Activated T-cell treated with anti-CD3 and anti-CD28 coated beads, Interleukin-2, amount 50 U/mL, for 72 hours (primary cell): ENCODE measurements at regions not wholly inside any gene's neighbourhood (a gene's known extent, or its start where the extent isn't known, plus 50 kb on each side); places are given as distances from the start of the nearest gene placed in this dataset.
A peak's percentile ranks its signal among the peaks of the same experiment; 100 is the strongest.
"Not testable (repeated sequence)": the region's sequence is repeated elsewhere in the genome, so short reads cannot be mapped to it uniquely, and the experiment has no call there.

Experiments used
- ATAC-seq, 2 donors: fragments of 150-1000 bp; cut with Tn5 transposase; replicated peaks in 1 of 2; 2 replicates each; pipeline ENCODE4 v1.10.0; 2021; ENCODE audit warnings: moderate library complexity in 2 of 2, mild to moderate bottlenecking in 1 of 2
- DNase-seq, 2 donors: peaks; one replicate each; pipeline ENCODE4 v3.0.0; 2021 to 2022; ENCODE audit warnings: mixed read lengths in 1 of 2
- H3K27ac Mint-ChIP-seq: one replicate; pipeline ENCODE4 v1.8.0; 2022; ENCODE audit warnings: mild to moderate bottlenecking, moderate library complexity, mixed read lengths
- H3K27me3 Mint-ChIP-seq: one replicate; pipeline ENCODE4 v1.8.0; 2022; ENCODE audit warnings: low read depth, mixed read lengths
- H3K36me3 Mint-ChIP-seq, 2 donors: one replicate each; pipeline ENCODE4 v1.8.0; 2022; ENCODE audit warnings: mixed read lengths in 2 of 2, mild to moderate bottlenecking in 1 of 2; ENCODE audit not compliant: insufficient read depth in 2 of 2
- H3K4me1 Mint-ChIP-seq: one replicate; pipeline ENCODE4 v1.8.0; 2022; ENCODE audit warnings: low read depth, mixed read lengths
- H3K4me3 Mint-ChIP-seq, 2 donors: one replicate each; pipeline ENCODE4 v1.8.0; 2022; ENCODE audit warnings: mild to moderate bottlenecking in 2 of 2, mixed read lengths in 2 of 2, moderate library complexity in 2 of 2
- H3K9me3 Mint-ChIP-seq, 2 donors: one replicate each; pipeline ENCODE4 v1.8.0; 2022; ENCODE audit warnings: mixed read lengths in 2 of 2

DNA sequence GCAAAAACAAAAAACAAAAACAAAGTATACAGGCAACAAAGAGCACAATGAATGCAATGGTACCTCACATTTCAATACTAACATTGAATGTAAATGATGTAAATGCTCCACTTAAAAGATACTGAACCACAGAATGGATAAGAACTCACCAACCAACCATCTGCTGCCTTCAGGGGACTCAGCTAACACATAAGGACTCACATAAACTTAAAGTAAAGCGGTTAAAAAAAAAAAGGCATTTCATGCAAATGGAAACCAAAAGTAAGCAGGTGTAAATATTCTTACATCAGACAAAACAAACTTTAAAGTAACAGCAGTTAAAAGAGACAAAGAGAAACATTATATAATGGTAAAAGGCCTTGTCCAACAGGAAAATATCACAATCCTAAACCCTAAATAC lies 156.1 kb downstream of the LTN1 start:
- not testable (repeated sequence) for H3K27me3 Mint-ChIP-seq, H3K36me3 Mint-ChIP-seq, ATAC-seq, H3K9me3 Mint-ChIP-seq
- peak; percentile 8 to 11 for DNase-seq
- Mint-ChIP-seq H3K27ac (peak overlapping the region; percentile 100), H3K4me3 (peak overlapping the region; percentile 81 to 98), H3K4me1 (peaks cover 63% of the 10 kb centered on the region)

DNA sequence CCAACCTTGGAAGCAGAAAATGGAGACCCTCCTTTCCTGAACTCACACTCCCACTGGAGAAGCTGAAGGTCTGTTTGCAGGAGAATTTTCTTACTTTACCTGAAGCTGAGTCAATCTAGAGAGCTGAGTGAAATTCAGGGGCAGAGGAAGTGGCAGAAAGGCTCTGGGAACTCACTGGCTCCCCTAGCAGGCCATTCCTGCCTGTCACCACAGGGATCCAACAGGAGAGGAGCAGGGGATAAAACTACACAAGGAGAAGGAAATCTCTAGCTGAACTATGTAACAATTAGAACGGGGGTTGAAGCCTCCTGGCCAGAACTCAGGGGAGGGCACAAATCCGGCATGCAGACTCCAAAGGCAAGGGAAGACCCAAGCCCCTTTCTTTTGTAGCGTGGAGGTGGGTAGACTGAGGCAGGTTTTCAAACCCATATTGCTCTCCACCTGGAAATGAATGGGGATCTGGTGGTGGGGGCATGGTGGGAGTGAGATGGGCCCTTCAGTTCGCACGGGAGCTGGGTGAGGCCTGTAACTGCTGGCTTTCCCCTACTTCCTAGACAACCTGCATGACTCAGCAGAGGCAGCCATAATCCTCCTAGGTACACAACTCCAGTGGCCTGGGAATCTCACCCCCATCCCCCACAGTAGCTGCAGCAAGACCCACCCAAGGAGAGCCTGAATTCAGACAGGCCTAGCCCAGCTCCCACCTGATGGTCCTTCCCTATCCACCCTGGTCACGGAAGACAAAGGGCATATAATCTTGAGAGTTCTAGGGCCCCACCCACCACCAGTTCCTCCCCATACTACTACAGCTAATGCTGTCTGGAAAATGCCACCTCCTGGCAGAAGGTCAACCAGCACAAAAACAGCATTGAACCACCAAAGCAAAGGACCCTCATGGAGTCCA lies 158.1 kb downstream of the LTN1 start:
- peaks cover 3 to 4% of the 10 kb centered on the region in 2 donors for H3K9me3 Mint-ChIP-seq
- H3K4me3 Mint-ChIP-seq: peak overlapping the region; percentile 12 to 98
- peak overlapping the region; percentile 81 for H3K27ac Mint-ChIP-seq
- H3K36me3 Mint-ChIP-seq: peaks cover 1 to 9% of the 10 kb centered on the region in 2 donors
- DNase-seq (no peak), ATAC-seq (no peak)
- H3K4me1 Mint-ChIP-seq: peaks cover 68% of the 10 kb centered on the region
- no peaks in the 10 kb centered on the region for H3K27me3 Mint-ChIP-seq

DNA sequence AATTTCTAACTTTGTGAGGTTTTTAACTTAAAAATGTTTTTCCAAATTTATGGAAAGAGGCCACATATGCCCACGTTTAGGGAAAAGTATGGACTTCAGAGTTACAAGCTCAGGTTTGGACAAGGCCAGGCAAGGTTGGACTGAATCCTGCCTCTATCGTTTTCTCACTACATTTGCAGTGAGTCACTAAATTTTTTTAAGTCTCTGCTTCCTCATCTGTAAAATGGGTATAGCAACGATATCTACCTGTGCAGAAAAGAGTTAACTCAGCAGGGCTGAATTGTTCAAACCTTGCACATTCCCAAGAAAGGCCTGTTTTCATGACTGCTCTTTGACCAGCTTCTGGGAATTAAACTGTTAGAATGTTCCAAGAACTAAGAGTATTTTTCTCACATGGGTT lies 159.1 kb downstream of the LTN1 start:
- Mint-ChIP-seq H3K27ac (peak overlapping the region; percentile 29), H3K27me3 (no peaks in the 10 kb centered on the region)

DNA sequence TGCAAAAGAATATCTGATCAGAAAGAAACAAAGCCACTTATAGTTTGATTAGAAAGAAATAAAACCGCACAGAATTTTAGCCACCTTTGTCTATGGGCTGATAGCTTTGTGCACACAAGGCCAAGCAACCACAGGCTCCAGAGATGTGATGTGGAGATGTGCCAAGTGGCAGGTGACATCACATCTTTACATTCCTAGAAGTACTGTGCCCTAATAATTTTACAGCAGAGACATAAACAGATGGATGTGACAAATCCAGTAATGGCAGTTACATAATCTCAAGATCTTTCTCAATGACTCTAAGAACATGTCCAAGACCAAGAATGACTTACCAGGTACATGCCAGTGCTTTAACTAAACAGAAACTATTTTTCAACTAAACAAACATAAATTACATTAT lies 159.5 kb downstream of the LTN1 start:
- no peak for ATAC-seq
- no peak for DNase-seq
- peak overlapping the region in 1 of 2 donors; percentile 78 for H3K4me3 Mint-ChIP-seq
- peak overlapping the region; percentile 29 for H3K27ac Mint-ChIP-seq
- H3K27me3 Mint-ChIP-seq: no peaks in the 10 kb centered on the region
- H3K9me3 Mint-ChIP-seq: peaks cover 0 to 3% of the 10 kb centered on the region in 2 donors
- peaks cover 1 to 8% of the 10 kb centered on the region in 2 donors for H3K36me3 Mint-ChIP-seq
- peaks cover 68% of the 10 kb centered on the region for H3K4me1 Mint-ChIP-seq

More for the DNA sequence above, 159.1 kb downstream of the LTN1 start:
- Mint-ChIP-seq H3K4me1 (peaks cover 68% of the 10 kb centered on the region), H3K9me3 (peaks cover 1 to 3% of the 10 kb centered on the region in 2 donors), H3K4me3 (peak overlapping the region in 1 of 2 donors; percentile 78), H3K36me3 (peaks cover 1 to 8% of the 10 kb centered on the region in 2 donors)
- DNase-seq (no peak), ATAC-seq (no peak)

DNA sequence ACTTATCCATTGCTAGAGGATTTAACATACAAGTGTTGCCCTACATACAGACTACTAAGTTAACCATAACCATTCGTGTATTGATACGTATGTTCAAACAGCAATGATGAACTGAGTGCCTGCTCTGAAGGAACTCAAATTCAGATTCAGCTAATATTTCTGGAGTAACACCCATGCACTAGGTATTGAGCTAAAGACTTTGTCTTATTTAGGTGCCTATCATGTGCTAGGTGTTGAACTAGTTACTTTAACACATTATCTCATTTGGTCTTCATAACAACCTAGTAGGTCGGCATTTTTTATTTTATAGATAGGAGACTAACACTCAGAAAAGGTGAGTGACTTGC lies 160.0 kb downstream of the LTN1 start:
- Mint-ChIP-seq H3K9me3 (peaks cover 0 to 3% of the 10 kb centered on the region in 2 donors), H3K27ac (peak overlapping the region; percentile 88), H3K36me3 (peaks cover 1 to 7% of the 10 kb centered on the region in 2 donors), H3K4me1 (peaks cover 65% of the 10 kb centered on the region), H3K27me3 (no peaks in the 10 kb centered on the region), H3K4me3 (peak overlapping the region; percentile 53 to 78)
- peak in 1 of 2 donors; percentile 12 for ATAC-seq
- DNase-seq: no peak

DNA sequence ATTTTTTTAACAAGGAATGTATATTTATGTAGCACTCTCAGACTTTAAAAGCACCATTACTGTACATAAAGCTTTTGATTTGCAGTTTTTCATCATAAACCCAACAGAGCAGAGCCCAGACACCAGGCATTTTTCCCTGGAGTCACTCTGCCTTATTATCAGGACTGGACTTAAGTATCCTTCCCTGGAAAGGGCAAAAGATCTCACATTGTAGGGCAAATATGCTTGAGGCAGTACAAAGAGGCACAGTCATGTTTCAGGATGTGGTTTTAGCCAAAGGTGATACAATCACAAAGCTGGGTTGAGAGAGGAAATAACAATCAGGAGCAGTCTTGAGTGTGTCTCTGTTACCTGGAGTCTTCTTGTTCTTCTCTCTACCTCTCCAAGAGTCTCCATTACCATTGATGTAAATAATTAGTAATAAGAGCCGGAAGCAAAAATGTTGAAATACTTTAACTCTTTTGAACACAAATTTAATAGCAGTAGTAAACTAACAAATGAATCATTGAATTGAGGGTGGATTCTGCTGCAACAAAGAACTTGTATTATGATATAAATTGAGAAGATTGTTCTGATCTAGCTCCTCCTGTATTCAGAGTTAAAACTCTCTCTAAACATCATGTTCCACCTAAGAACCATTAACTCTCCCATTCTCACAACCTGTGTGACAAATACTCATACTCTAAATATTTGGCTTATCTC lies 160.5 kb downstream of the LTN1 start:
- H3K27ac Mint-ChIP-seq: peak overlapping the region; percentile 88
- H3K27me3 Mint-ChIP-seq: no peaks in the 10 kb centered on the region
- peaks cover 60% of the 10 kb centered on the region for H3K4me1 Mint-ChIP-seq
- DNase-seq (peak; percentile 7 to 40), ATAC-seq (peak; percentile 95 to 97)
- peak overlapping the region; percentile 53 to 78 for H3K4me3 Mint-ChIP-seq
- peaks cover 1 to 7% of the 10 kb centered on the region in 2 donors for H3K36me3 Mint-ChIP-seq
- peaks cover 0 to 3% of the 10 kb centered on the region in 2 donors for H3K9me3 Mint-ChIP-seq

DNA sequence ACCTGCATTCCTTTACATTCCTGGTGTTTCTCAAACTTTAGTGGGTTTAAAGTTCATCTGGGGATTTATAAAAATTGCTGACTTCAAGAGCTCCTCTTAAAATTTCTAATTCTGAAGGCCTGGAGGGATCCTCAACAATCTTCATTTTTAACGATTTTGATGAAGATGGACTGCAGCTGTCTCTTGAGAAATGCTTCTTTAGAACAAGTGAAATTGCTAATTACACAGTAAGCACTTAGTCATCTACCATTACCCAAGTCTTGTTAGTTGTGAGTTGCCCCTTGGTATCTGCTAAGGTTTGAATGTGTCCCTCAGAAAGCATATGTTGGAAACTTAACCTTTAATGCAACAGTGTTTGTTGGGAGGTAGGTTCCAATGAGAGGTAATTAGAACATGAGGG lies 163.7 kb downstream of the LTN1 start:
- Mint-ChIP-seq H3K9me3 (peaks cover 0 to 3% of the 10 kb centered on the region in 2 donors), H3K36me3 (peaks cover 1 to 3% of the 10 kb centered on the region in 2 donors), H3K4me3 (no peak overlapping the region), H3K27me3 (no peaks in the 10 kb centered on the region), H3K27ac (no peak overlapping the region), H3K4me1 (peaks cover 28% of the 10 kb centered on the region)
- DNase-seq (no peak), ATAC-seq (no peak)

DNA sequence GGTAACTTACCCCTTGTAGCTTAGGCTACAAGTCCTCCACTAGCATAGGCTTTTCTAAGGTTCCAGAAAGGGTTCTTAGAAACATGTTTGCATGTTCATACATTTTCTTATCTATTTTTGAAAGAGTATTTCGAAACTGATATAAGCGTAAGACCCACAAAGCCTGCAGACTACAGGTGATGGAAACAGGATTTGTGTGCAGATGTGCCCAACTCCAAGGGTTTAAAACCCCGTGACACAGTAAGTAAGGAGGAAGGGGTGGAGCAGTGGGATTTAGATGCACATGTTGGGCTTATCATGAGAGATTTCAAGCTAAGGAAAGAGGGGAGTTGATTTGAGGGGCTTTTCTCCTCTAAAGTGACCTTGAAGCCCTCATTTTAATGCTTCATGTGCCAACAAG lies 164.7 kb downstream of the LTN1 start:
- Mint-ChIP-seq H3K27me3 (no peaks in the 10 kb centered on the region), H3K9me3 (peaks cover 0 to 3% of the 10 kb centered on the region in 2 donors), H3K36me3 (peaks cover 1% of the 10 kb centered on the region in 2 donors), H3K27ac (no peak overlapping the region), H3K4me1 (peaks cover 18% of the 10 kb centered on the region), H3K4me3 (no peak overlapping the region)
- ATAC-seq (no peak), DNase-seq (no peak)

DNA sequence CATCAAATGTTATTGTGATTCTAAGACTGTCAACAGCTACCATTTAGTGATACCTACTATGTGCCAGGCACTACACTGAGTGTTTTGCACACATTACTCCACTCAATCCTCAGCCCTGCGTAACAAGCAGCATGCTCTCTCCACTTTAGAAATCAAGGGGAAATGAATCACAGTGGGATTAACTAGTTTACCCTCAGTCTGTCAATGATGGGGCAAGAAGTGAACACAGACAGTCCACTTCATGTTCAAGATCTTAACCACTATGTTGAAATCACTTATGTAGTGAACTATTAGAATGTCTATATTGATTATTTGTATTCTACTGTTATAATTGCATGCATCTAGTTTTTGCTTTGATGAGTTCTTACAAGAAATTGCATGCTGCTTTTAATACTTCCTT lies 165.3 kb downstream of the LTN1 start:
- DNase-seq (no peak), ATAC-seq (no peak)
- Mint-ChIP-seq H3K4me3 (no peak overlapping the region), H3K27me3 (no peaks in the 10 kb centered on the region), H3K9me3 (peaks cover 0 to 3% of the 10 kb centered on the region in 2 donors), H3K27ac (no peak overlapping the region), H3K36me3 (peaks cover 1% of the 10 kb centered on the region in 2 donors), H3K4me1 (peaks cover 12% of the 10 kb centered on the region)

DNA sequence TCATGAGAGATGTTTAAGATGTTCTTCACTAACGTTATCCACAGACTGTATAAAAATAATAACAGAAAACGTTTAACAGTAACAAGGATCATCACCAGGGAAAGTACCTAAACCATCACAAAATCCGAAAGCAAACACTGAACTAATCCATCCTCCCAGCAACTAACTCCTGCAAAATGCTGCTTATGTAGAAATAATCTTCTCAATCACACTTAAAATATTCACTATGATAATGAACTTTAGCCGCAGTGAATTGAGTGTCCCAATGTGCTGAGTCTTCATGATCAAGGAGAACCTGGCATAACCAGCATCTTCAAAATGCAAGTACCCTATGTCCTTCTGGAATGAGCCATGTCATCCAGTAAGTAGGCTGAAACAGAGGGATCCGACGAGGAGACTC lies 166.1 kb downstream of the LTN1 start:
- Mint-ChIP-seq H3K27me3 (no peaks in the 10 kb centered on the region), H3K4me3 (no peak overlapping the region), H3K27ac (no peak overlapping the region), H3K9me3 (peaks cover 0 to 3% of the 10 kb centered on the region in 2 donors), H3K4me1 (peaks cover 5% of the 10 kb centered on the region), H3K36me3 (peaks cover 1% of the 10 kb centered on the region in 2 donors)
- DNase-seq (no peak), ATAC-seq (no peak)

DNA sequence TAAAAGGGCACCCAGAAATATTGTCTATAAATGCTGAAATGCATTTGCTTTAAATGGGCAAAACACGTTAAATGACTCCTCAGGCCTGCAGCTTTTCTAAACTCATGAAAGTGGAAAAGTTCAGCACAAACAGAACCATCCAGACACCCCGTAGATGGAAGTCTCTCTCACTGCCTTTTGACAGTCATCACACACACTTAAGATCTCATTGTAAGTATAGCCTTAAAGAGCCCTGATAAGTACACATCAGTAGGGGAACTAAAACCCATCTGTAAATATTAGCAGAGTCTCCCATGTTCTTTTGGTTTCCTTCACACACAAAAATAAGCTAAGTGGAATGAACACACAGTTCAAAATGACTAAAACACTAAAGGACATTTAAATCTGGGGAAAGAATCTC lies 166.7 kb downstream of the LTN1 start:
- Mint-ChIP-seq H3K9me3 (peaks cover 0 to 3% of the 10 kb centered on the region in 2 donors), H3K4me1 (peaks cover under 1% of the 10 kb centered on the region), H3K27me3 (no peaks in the 10 kb centered on the region), H3K36me3 (peaks cover 1% of the 10 kb centered on the region in 2 donors), H3K4me3 (no peak overlapping the region), H3K27ac (no peak overlapping the region)
- ATAC-seq (no peak), DNase-seq (no peak)

DNA sequence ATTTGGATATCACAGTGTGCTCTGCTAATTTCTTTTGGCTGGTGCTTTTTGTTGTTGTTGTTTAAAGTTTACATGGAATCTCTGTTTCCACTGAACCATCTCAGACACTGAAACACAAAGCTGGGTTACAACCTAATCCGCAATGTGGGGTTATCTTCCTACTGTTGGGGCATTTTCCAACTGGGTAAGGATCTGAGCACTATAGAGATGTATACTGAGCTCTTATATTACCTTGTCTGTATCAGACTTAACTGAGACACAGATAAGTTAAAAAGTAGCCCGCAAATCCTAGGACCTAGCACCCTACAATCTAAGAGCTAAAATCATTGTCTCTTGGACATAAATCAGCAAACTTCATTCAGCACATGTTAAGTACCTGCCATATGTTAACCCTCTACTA lies 169.2 kb downstream of the LTN1 start:
- Mint-ChIP-seq H3K4me3 (no peak overlapping the region), H3K27ac (no peak overlapping the region), H3K27me3 (no peaks in the 10 kb centered on the region), H3K9me3 (no peaks in the 10 kb centered on the region), H3K36me3 (no peaks in the 10 kb centered on the region), H3K4me1 (no peaks in the 10 kb centered on the region)
- DNase-seq (no peak), ATAC-seq (no peak)
